LHCN-M2 (cell line): ENCODE measurements at regions not wholly inside any gene's neighbourhood (a gene's known extent, or its start where the extent isn't known, plus 50 kb on each side); places are given as distances from the start of the nearest gene placed in this dataset.
"Not testable (repeated sequence)": the region's sequence is repeated elsewhere in the genome, so short reads cannot be mapped to it uniquely, and the experiment has no call there.

Experiments used
- DNase-seq: peaks from one replicate; pipeline ENCODE4 v3.0.0-alpha.2; 2012; ENCODE audit warnings: low read depth

- no peak for DNase-seq
Measured at GRCh38 chr20:53647286-53647821, 53.7 kb upstream of the ZNF217 start.

GRCh38 chr20:53646550-53646949, 52.9 kb upstream of the ZNF217 start:
- DNase-seq, result no peak

- DNase-seq, result no peak
Measured at GRCh38 chr20:53645582-53645897, 51.9 kb upstream of the ZNF217 start.

GRCh38 chr20:53644108-53644507, 50.5 kb upstream of the ZNF217 start:
- not testable (repeated sequence) for DNase-seq
